22Rv1 (cell line): ENCODE measurements at regions not wholly inside any gene's neighbourhood (a gene's known extent, or its start where the extent isn't known, plus 50 kb on each side); places are given as distances from the start of the nearest gene placed in this dataset.

Experiments used
- CTCF ChIP-seq: fragments of 450-650 bp; IDR thresholded peaks from 2 replicates; pipeline ENCODE4 v1.5.1; 2017; ENCODE audit warnings: mild to moderate bottlenecking
- ZFX ChIP-seq: fragments of 450-650 bp; IDR thresholded peaks from 2 replicates; pipeline ENCODE4 v1.6.1; 2017; ENCODE audit warnings: antibody characterized with exemption, borderline replicate concordance

- TF ChIP-seq CTCF: no peak
- TF ChIP-seq ZFX: no peak
Measured at GRCh38 chr18:42533009-42533575, 578.1 kb downstream of the PIK3C3 start.
